Activated T-helper 2 cell treated with anti-CD3 and anti-CD28 coated beads, Interferon-gamma antibody, Interleukin-2, Interleukin-4, amounts not matched to agents 10 μg/mL and 5 μg/mL and 100 μg/mL, durations not matched to agents 14 hours and 24 hours and 36 hours (primary cell): ENCODE measurements at regions not wholly inside any gene's neighbourhood (a gene's known extent, or its start where the extent isn't known, plus 50 kb on each side); places are given as distances from the start of the nearest gene placed in this dataset.

Experiments used
- DNase-seq: peaks from one replicate; pipeline ENCODE4 v3.0.0; 2021; ENCODE audit warnings: low spot score
- H3K27ac Mint-ChIP-seq: one replicate; pipeline ENCODE4 v1.8.0; 2021; ENCODE audit warnings: mixed read lengths
- H3K27me3 Mint-ChIP-seq: one replicate; pipeline ENCODE4 v1.8.0; 2021; ENCODE audit warnings: low read depth, mixed read lengths
- H3K36me3 Mint-ChIP-seq: one replicate; pipeline ENCODE4 v1.8.0; 2021; ENCODE audit warnings: low read depth, mixed read lengths
- H3K4me1 Mint-ChIP-seq: one replicate; pipeline ENCODE4 v1.8.0; 2021; ENCODE audit warnings: low read depth, mixed read lengths
- H3K4me3 Mint-ChIP-seq: one replicate; pipeline ENCODE4 v1.8.0; 2021; ENCODE audit warnings: low read depth, mild to moderate bottlenecking, moderate library complexity, mixed read lengths
- H3K9me3 Mint-ChIP-seq: one replicate; pipeline ENCODE4 v1.8.0; 2021; ENCODE audit warnings: mixed read lengths
- intact Hi-C: fragments of 100-400 bp; cut with micrococcal nuclease; formaldehyde crosslinking; loops from one replicate; pipeline ENCODE4 v1.15.1; 2023

DNA sequence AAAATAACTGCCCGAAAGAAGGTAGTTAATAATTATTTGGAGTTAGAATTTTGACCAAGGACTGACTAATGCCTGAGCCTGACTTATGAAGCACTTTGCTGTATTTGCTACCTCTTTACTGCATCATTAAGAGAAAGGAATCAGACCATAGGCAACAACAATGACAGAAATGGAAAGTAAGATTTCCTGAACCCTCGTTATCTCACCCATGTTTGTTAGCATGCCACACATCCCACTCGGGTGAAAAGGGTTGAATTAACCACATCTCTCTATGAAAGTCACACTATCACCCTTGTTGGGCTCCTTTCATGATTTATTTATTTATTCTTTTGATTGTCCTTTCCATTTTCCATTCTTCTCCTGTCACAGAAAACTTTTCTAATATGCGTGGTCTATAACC, 59.6 kb downstream of the OLIG3 start:
- Mint-ChIP-seq H3K4me1 (peaks cover 4% of the 10 kb centered on the region), H3K27ac (no peak overlapping the region), H3K4me3 (no peak overlapping the region), H3K9me3 (no peaks in the 10 kb centered on the region), H3K27me3 (peaks cover 34% of the 10 kb centered on the region), H3K36me3 (no peaks in the 10 kb centered on the region)
- DNase-seq, result no peak
- intact Hi-C loops, result no loop called here

GRCh38 chr6:137432054-137432611, 62.1 kb downstream of the OLIG3 start:
- peaks cover 31% of the 10 kb centered on the region for H3K27me3 Mint-ChIP-seq
- intact Hi-C loops, result no loop called here
- H3K4me1 Mint-ChIP-seq, result peaks cover 4% of the 10 kb centered on the region
- no peak overlapping the region for H3K27ac Mint-ChIP-seq
- no peaks in the 10 kb centered on the region for H3K36me3 Mint-ChIP-seq
- DNase-seq, result no peak
- no peak overlapping the region for H3K4me3 Mint-ChIP-seq
- H3K9me3 Mint-ChIP-seq, result no peaks in the 10 kb centered on the region

DNA sequence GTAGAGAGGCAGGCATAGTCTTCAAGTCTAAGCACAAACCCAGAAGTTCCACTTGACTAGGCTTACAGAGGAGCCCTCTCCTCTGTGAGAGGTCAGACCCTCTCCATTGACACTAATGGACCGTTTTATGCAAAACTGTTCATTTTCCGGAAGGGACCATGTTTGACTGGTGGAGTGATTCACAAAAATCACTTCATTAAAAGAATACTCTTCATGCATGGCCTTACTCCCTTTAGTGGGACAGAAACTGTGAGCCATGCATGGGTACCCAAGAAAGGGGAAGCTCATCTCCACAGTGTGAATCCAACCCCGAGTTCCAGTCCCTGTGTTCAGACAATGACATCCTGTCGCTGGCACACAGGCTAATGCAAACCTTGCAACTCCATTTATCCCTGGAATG, 63.2 kb downstream of the OLIG3 start:
- Mint-ChIP-seq H3K27me3 (peaks cover 30% of the 10 kb centered on the region), H3K4me3 (no peak overlapping the region), H3K4me1 (peaks cover 4% of the 10 kb centered on the region), H3K36me3 (no peaks in the 10 kb centered on the region), H3K27ac (no peak overlapping the region), H3K9me3 (no peaks in the 10 kb centered on the region)
- no peak for DNase-seq
- intact Hi-C loops, result no loop called here

GRCh38 chr6:137427656-137428290, 66.4 kb downstream of the OLIG3 start:
- H3K36me3 Mint-ChIP-seq, result no peaks in the 10 kb centered on the region
- H3K4me3 Mint-ChIP-seq, result no peak overlapping the region
- no peak overlapping the region for H3K27ac Mint-ChIP-seq
- intact Hi-C loops, result no loop called here
- peaks cover 22% of the 10 kb centered on the region for H3K27me3 Mint-ChIP-seq
- no peaks in the 10 kb centered on the region for H3K9me3 Mint-ChIP-seq
- H3K4me1 Mint-ChIP-seq, result peaks cover 8% of the 10 kb centered on the region
- no peak for DNase-seq

GRCh38 chr6:137426007-137426689, 68.0 kb downstream of the OLIG3 start:
- Mint-ChIP-seq H3K27me3 (peaks cover 19% of the 10 kb centered on the region), H3K4me1 (peaks cover 8% of the 10 kb centered on the region), H3K4me3 (no peak overlapping the region), H3K36me3 (no peaks in the 10 kb centered on the region), H3K9me3 (no peaks in the 10 kb centered on the region), H3K27ac (no peak overlapping the region)
- intact Hi-C loops, result no loop called here
- no peak for DNase-seq

- no peak overlapping the region for H3K27ac Mint-ChIP-seq
- no peak for DNase-seq
- H3K27me3 Mint-ChIP-seq, result peaks cover 12% of the 10 kb centered on the region
- peaks cover 8% of the 10 kb centered on the region for H3K4me1 Mint-ChIP-seq
- H3K9me3 Mint-ChIP-seq, result no peaks in the 10 kb centered on the region
- intact Hi-C loops, result no loop called here
- no peak overlapping the region for H3K4me3 Mint-ChIP-seq
- no peaks in the 10 kb centered on the region for H3K36me3 Mint-ChIP-seq
These were observed 69.9 kb downstream of the OLIG3 start for GRCh38 chr6:137424251-137424650.

GRCh38 chr6:137423451-137424168, 70.6 kb downstream of the OLIG3 start:
- H3K4me1 Mint-ChIP-seq, result peaks cover 8% of the 10 kb centered on the region
- no peak overlapping the region for H3K27ac Mint-ChIP-seq
- DNase-seq, result no peak
- H3K9me3 Mint-ChIP-seq, result no peaks in the 10 kb centered on the region
- H3K27me3 Mint-ChIP-seq, result peaks cover 8% of the 10 kb centered on the region
- H3K36me3 Mint-ChIP-seq, result no peaks in the 10 kb centered on the region
- no peak overlapping the region for H3K4me3 Mint-ChIP-seq
- intact Hi-C loops, result no loop called here

DNA sequence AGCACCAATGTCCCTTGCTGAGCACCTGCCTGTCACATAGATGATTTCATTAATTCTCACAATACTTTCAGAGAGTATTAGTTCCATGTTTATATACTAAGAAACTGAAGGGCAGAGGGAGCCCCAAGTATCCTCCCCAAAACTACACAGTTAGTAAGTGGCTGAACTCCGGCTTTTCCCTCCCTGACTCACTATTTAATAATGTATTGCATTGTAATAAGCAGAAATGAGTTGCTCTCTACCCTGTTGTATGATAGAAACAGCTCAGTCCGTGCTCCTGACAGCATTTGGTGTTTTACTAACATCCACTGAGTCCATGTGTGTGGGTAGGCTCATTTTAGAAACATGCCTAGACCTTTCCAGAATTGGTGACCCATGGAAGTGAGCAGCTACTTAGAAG, 76.8 kb downstream of the OLIG3 start:
- no peaks in the 10 kb centered on the region for H3K9me3 Mint-ChIP-seq
- no peaks in the 10 kb centered on the region for H3K36me3 Mint-ChIP-seq
- H3K4me3 Mint-ChIP-seq, result no peak overlapping the region
- H3K27ac Mint-ChIP-seq, result no peak overlapping the region
- H3K27me3 Mint-ChIP-seq, result peaks cover 33% of the 10 kb centered on the region
- no peak for DNase-seq
- peaks cover 10% of the 10 kb centered on the region for H3K4me1 Mint-ChIP-seq
- intact Hi-C loops, result loop anchor here (10.0 kb wide), 1 partner anchor 227 kb away; no protein-coding TSS in a partner anchor

- H3K4me1 Mint-ChIP-seq, result peaks cover 10% of the 10 kb centered on the region
- H3K27me3 Mint-ChIP-seq, result peaks cover 33% of the 10 kb centered on the region
- intact Hi-C loops, result loop anchor here (10.0 kb wide), 1 partner anchor 228 kb away; no protein-coding TSS in a partner anchor
- no peaks in the 10 kb centered on the region for H3K9me3 Mint-ChIP-seq
- DNase-seq, result no peak
- no peaks in the 10 kb centered on the region for H3K36me3 Mint-ChIP-seq
- no peak overlapping the region for H3K4me3 Mint-ChIP-seq
- no peak overlapping the region for H3K27ac Mint-ChIP-seq
These were observed 77.7 kb downstream of the OLIG3 start for GRCh38 chr6:137416376-137417109.

DNA sequence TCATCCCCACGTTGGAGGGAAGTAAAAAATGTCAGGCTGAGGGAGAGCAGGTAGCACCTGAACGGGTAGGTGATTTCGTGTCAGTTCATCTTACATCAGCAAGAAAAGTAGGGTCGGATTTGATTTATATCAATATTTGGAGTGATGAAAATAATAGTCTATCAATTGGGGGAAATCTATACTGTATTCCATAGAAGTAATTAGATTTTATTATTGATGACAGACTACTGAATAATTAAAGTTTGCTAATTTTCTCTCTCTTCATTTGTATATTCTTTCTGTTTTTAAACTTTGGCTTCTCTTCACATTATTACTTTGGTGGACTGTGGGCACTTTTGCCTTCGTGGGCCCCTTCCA, 78.4 kb downstream of the OLIG3 start:
- no peaks in the 10 kb centered on the region for H3K9me3 Mint-ChIP-seq
- DNase-seq, result no peak
- H3K4me1 Mint-ChIP-seq, result peaks cover 10% of the 10 kb centered on the region
- peak overlapping the region; percentile 76 for H3K4me3 Mint-ChIP-seq
- peaks cover 34% of the 10 kb centered on the region for H3K27me3 Mint-ChIP-seq
- H3K27ac Mint-ChIP-seq, result no peak overlapping the region
- intact Hi-C loops, result loop anchor here (1.0 to 10.0 kb wide), 5 partner anchors 27 to 322 kb away; no protein-coding TSS in a partner anchor
- H3K36me3 Mint-ChIP-seq, result no peaks in the 10 kb centered on the region

DNA sequence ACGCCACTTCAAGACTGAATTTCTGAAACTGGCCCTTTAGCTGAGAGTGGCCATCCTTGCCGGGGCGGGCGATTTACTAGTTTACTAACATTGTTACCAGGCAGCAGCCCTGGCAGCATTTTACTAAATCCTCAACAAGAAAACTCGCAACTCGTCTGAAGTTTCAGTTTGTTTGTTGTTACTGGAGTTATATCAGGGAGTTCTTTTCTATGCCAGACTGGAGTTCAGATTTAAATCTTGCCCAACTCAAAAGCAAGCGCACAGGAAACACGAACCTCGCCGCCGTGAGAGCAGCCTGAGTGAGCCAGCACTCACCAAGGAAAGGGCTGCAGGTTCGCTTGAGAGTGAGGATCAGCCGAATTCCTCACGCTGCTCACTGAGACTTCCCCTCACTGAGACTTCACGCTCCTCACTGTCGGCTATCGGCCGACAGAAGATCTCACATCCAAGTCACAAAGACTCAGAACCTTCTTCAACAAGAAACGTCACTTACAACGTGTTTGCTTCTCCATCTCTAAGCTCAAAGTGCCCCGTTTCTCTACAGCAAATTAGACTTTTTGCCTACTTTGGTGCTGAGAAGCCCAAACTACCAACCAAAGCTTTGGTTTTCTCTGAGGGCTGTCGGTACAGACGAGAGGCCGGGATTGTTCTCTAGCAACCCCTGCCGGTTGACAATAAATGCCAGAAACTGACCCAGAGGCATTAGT, 78.9 kb downstream of the OLIG3 start:
- H3K4me1 Mint-ChIP-seq, result peaks cover 10% of the 10 kb centered on the region
- H3K27me3 Mint-ChIP-seq, result peaks cover 34% of the 10 kb centered on the region
- no peak overlapping the region for H3K27ac Mint-ChIP-seq
- no peaks in the 10 kb centered on the region for H3K36me3 Mint-ChIP-seq
- peak; percentile 54 for DNase-seq
- peak overlapping the region; percentile 76 for H3K4me3 Mint-ChIP-seq
- H3K9me3 Mint-ChIP-seq, result no peaks in the 10 kb centered on the region
- intact Hi-C loops, result loop anchor here (1.0 to 10.0 kb wide), 5 partner anchors 26 to 321 kb away; no protein-coding TSS in a partner anchor

- H3K4me3 Mint-ChIP-seq, result peak overlapping the region; percentile 76
- no peaks in the 10 kb centered on the region for H3K9me3 Mint-ChIP-seq
- H3K27ac Mint-ChIP-seq, result no peak overlapping the region
- intact Hi-C loops, result loop anchor here (2.0 to 10.0 kb wide), 2 partner anchors 26 to 230 kb away; no protein-coding TSS in a partner anchor
- no peak for DNase-seq
- H3K36me3 Mint-ChIP-seq, result no peaks in the 10 kb centered on the region
- peaks cover 10% of the 10 kb centered on the region for H3K4me1 Mint-ChIP-seq
- peaks cover 34% of the 10 kb centered on the region for H3K27me3 Mint-ChIP-seq
These were observed 79.6 kb downstream of the OLIG3 start for GRCh38 chr6:137414599-137414998.
